Natural killer cell treated with Interleukin-12 subunit alpha and Interleukin-12 subunit beta and Interleukin-15 and Interleukin-18, amount 100 ng/mL, for 72 hours (primary cell): ENCODE measurements at regions not wholly inside any gene's neighbourhood (a gene's known extent, or its start where the extent isn't known, plus 50 kb on each side); places are given as distances from the start of the nearest gene placed in this dataset.
"Not testable (repeated sequence)": the region's sequence is repeated elsewhere in the genome, so short reads cannot be mapped to it uniquely, and the experiment has no call there.

ENCODE experiments used
- ATAC-seq, 2 donors: fragments of 150-1000 bp; cut with Tn5 transposase in 1 of 2; sonication (Bioruptor Pico), chemical (Tn5 transposase) in 1 of 2; 2 replicates each; pipeline ENCODE4 v1.10.0; 2021
- DNase-seq: peaks from one replicate; pipeline ENCODE4 v3.0.0; 2022; ENCODE audit warnings: low spot score
- H3K27ac Mint-ChIP-seq, 2 donors: 1 replicate in 1 of 2; 2 replicates in 1 of 2; pipeline ENCODE4 v1.8.0; 2022; ENCODE audit warnings: mixed read lengths in 2 of 2, mild to moderate bottlenecking in 1 of 2, moderate library complexity in 1 of 2
- H3K27me3 Mint-ChIP-seq, 2 donors: 1 replicate in 1 of 2; 2 replicates in 1 of 2; pipeline ENCODE4 v1.8.0; 2022; ENCODE audit warnings: mixed read lengths in 2 of 2
- H3K36me3 Mint-ChIP-seq: one replicate; pipeline ENCODE4 v1.8.0; 2022; ENCODE audit warnings: mixed read lengths
- H3K4me1 Mint-ChIP-seq, 2 donors: 1 replicate in 1 of 2; 2 replicates in 1 of 2; pipeline ENCODE4 v1.8.0; 2022; ENCODE audit warnings: low read depth in 2 of 2, mixed read lengths in 2 of 2, mild to moderate bottlenecking in 1 of 2
- H3K4me3 Mint-ChIP-seq: one replicate; pipeline ENCODE4 v1.8.0; 2022; ENCODE audit warnings: mixed read lengths
- H3K9me3 Mint-ChIP-seq: 2 replicates; pipeline ENCODE4 v1.8.0; 2022; ENCODE audit warnings: mixed read lengths

GRCh38 chr6:126640921-126641320 is 301.0 kb downstream of the CENPW start:
- no peaks in the 10 kb centered on the region for H3K36me3 Mint-ChIP-seq
- DNase-seq (no peak), ATAC-seq (no peak)
- H3K9me3 Mint-ChIP-seq: peaks cover 2% of the 10 kb centered on the region
- H3K27ac Mint-ChIP-seq: no peak overlapping the region
- no peaks in the 10 kb centered on the region for H3K27me3 Mint-ChIP-seq
- H3K4me3 Mint-ChIP-seq: no peak overlapping the region
- no peaks in the 10 kb centered on the region for H3K4me1 Mint-ChIP-seq

- ATAC-seq (no peak), DNase-seq (no peak)
- Mint-ChIP-seq H3K4me3 (no peak overlapping the region), H3K4me1 (no peaks in the 10 kb centered on the region), H3K9me3 (peaks cover 2% of the 10 kb centered on the region), H3K27me3 (no peaks in the 10 kb centered on the region), H3K27ac (no peak overlapping the region), H3K36me3 (no peaks in the 10 kb centered on the region)
These were observed 301.7 kb downstream of the CENPW start for GRCh38 chr6:126641641-126642040.

DNA sequence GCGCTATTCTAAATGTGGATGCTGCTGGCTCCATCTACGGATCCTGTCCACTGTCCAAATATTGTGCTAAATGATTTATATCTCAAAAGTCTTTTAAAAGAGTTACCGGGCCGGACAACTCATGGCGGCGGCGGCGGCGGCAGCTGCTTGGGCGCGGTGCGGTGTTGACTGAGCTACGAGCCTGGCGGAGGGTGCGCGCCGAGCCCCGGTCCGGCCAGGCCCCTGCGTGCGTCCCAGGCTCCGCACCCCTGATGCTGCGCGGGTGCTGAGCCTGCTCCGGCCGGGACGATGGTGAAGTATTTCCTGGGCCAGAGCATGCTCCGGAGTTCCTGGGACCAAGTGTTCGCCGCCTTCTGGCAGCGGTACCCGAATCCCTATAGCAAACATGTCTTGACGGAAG is 303.4 kb downstream of the CENPW start:
- Mint-ChIP-seq H3K27me3 (no peaks in the 10 kb centered on the region), H3K27ac (no peak overlapping the region), H3K36me3 (no peaks in the 10 kb centered on the region), H3K4me3 (no peak overlapping the region), H3K4me1 (no peaks in the 10 kb centered on the region), H3K9me3 (no peaks in the 10 kb centered on the region)
- no peak for DNase-seq
- ATAC-seq: no peak

DNA sequence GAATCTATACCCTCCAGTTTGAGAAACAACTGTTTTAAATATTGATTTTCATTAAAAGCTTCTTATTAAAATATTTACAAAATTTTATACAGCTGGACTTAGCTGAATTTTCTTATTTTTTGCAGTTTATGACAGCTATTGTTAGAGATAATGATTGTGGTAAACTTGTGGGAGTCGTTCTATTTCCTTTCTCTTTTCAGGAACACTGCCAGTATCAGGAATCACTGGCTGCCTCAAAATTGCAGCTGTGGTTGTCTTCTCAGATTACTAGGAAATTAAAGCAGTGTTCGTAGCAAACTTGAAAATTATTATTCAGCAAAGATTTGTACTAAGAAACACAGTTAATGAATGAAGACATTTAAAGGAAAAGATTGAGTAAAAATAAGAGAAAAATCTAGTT is 311.0 kb downstream of the CENPW start:
- H3K27me3 Mint-ChIP-seq: no peaks in the 10 kb centered on the region
- no peaks in the 10 kb centered on the region for H3K36me3 Mint-ChIP-seq
- no peak for ATAC-seq
- no peak for DNase-seq
- no peaks in the 10 kb centered on the region for H3K4me1 Mint-ChIP-seq
- peaks cover 9% of the 10 kb centered on the region for H3K9me3 Mint-ChIP-seq
- no peak overlapping the region for H3K27ac Mint-ChIP-seq
- no peak overlapping the region for H3K4me3 Mint-ChIP-seq

DNA sequence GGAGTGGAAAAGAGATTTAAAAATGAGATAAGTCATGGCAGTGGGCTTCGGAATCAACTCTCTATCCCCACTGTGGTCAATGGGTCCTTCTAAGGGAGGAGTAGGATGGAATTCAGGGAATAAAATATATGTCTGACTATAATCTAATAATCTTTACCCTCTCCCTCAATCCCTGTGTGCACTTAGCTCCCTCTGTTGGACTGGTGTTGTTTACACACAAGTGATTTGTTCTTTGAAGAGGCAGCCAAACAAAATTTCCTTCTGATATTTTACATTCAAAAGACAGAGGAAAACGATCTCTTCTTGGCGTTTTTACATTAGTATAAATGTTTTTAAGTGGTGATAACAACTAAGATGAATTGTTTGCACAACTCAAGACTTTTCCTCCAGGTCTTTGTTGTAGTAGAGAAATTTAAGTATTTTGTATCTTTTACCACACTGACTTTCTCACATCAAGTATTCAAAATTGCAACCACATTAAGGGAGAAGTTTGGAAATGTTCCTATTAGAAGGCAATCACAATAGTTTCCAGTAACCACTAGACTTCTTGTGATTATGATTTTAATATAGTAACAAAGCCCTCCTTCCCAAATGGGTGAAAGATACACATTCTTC is 317.8 kb downstream of the CENPW start:
- Mint-ChIP-seq H3K36me3 (no peaks in the 10 kb centered on the region), H3K27ac (no peak overlapping the region), H3K27me3 (no peaks in the 10 kb centered on the region), H3K4me1 (no peaks in the 10 kb centered on the region), H3K4me3 (no peak overlapping the region), H3K9me3 (peaks cover 11% of the 10 kb centered on the region)
- ATAC-seq (no peak), DNase-seq (no peak)

- H3K4me1 Mint-ChIP-seq: no peaks in the 10 kb centered on the region
- ATAC-seq (no peak), DNase-seq (no peak)
- peaks cover 3% of the 10 kb centered on the region for H3K9me3 Mint-ChIP-seq
- no peak overlapping the region for H3K27ac Mint-ChIP-seq
- H3K4me3 Mint-ChIP-seq: no peak overlapping the region
- H3K27me3 Mint-ChIP-seq: no peaks in the 10 kb centered on the region
- no peaks in the 10 kb centered on the region for H3K36me3 Mint-ChIP-seq
These were observed 320.5 kb downstream of the CENPW start for GRCh38 chr6:126660376-126660775.

DNA sequence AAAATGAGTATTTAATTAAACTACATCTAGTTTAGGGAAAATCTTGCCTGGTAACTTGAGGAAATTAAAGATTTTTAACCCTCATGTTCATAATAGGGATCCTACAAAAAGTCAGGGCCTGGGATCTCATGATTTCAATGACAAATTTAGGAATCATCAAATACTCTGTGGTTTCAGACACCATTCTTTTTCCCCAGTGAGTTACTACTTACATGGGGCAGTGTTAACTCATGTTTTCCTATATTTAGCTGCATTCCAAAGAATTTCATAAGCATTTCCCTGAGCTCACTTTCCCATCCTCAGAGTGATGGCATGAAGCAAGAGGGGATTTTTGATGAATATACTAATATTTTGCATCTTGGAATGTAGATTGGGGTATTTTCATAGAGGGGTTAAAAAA is 321.7 kb downstream of the CENPW start:
- H3K27me3 Mint-ChIP-seq: no peaks in the 10 kb centered on the region
- no peaks in the 10 kb centered on the region for H3K4me1 Mint-ChIP-seq
- H3K27ac Mint-ChIP-seq: no peak overlapping the region
- no peak overlapping the region for H3K4me3 Mint-ChIP-seq
- no peak for DNase-seq
- no peak for ATAC-seq
- H3K9me3 Mint-ChIP-seq: peaks cover 3% of the 10 kb centered on the region
- H3K36me3 Mint-ChIP-seq: no peaks in the 10 kb centered on the region

DNA sequence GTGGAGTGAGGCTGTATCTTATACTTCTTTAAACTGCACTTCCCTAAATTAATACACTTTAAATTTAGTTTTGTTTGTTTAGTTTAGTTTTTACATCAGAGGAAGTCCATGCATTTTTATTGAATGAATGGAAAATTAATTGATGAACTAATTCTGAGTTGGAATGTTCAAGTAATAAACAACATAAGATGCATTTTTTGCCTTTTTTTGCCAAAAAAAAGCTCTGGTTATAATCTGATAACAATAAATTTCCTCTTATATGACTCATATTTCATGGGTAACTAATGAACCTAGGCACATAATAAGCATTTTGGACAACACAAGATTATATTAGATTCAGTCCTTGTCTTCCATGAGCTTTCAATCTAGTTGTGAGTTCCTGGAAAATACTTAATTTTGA is 323.1 kb downstream of the CENPW start:
- Mint-ChIP-seq H3K27ac (no peak overlapping the region), H3K4me1 (no peaks in the 10 kb centered on the region), H3K27me3 (no peaks in the 10 kb centered on the region)

DNA sequence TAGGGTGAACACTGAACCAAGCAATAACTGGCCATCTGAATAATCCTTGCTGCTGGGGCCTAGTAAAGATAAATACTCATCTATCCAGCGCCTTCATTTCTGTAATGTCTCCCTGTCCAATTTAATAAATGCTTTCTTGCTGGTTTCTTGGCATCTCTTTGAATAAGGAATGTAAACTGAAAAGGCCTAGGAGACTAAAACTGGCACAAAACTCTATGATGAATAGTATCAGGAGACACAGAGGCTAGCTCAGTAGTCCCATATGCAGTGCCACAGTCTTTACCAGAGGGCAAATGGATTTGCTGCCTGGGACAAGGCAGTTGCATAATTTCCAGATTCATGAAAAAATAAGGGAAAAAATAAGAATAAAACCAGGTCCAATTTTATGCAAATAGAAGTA is 324.4 kb downstream of the CENPW start:
- ATAC-seq (no peak), DNase-seq (no peak)
- Mint-ChIP-seq H3K4me3 (no peak overlapping the region), H3K36me3 (no peaks in the 10 kb centered on the region), H3K27ac (no peak overlapping the region), H3K27me3 (no peaks in the 10 kb centered on the region), H3K9me3 (no peaks in the 10 kb centered on the region), H3K4me1 (no peaks in the 10 kb centered on the region)

More for the DNA sequence above, 323.1 kb downstream of the CENPW start:
- Mint-ChIP-seq H3K4me3 (no peak overlapping the region), H3K36me3 (no peaks in the 10 kb centered on the region), H3K9me3 (peaks cover 3% of the 10 kb centered on the region)
- ATAC-seq (no peak), DNase-seq (no peak)

DNA sequence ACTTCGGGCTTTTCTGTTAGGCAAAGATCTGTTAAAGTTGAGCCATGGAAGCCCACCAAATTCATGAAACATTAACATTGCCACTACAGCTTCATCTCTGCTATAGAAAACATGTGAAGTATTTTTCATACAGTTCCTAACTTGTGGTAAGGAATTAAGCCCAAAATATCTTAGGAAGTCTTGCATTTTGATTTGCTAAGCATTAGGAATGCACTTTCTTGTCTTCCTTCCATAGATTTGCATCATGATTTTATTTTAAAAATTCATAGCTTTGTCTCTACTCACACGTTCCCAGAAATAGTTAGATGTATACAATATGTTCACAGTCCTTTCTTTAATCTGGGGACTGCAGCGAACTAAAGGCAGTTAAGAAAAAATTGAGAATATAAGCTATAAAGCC is 325.6 kb downstream of the CENPW start:
- Mint-ChIP-seq H3K27ac (no peak overlapping the region), H3K4me3 (no peak overlapping the region), H3K9me3 (no peaks in the 10 kb centered on the region), H3K27me3 (no peaks in the 10 kb centered on the region), H3K36me3 (no peaks in the 10 kb centered on the region), H3K4me1 (no peaks in the 10 kb centered on the region)
- ATAC-seq: no peak
- DNase-seq: no peak

DNA sequence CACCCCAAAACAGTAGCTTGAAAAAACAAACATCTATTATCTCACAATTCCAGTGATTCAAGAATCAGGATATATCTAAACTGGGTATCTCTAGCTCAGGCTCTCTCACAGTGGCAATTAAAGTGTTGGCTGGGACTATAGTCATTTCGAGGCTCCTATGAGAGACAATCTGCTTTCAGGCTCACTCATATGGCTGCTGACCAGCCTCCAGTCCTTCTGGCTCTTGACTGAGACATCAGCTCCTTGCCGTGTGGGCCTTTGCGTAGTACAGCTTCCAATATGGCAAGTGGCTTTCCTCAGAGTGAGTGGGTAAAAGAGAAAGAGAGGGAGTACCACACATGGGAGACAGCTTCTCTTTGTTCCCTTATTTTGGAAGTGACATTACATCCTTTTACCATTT is 327.2 kb downstream of the CENPW start:
- DNase-seq (no peak), ATAC-seq (no peak)
- Mint-ChIP-seq H3K27ac (no peak overlapping the region), H3K27me3 (no peaks in the 10 kb centered on the region), H3K9me3 (no peaks in the 10 kb centered on the region), H3K4me3 (no peak overlapping the region), H3K36me3 (no peaks in the 10 kb centered on the region), H3K4me1 (no peaks in the 10 kb centered on the region)

DNA sequence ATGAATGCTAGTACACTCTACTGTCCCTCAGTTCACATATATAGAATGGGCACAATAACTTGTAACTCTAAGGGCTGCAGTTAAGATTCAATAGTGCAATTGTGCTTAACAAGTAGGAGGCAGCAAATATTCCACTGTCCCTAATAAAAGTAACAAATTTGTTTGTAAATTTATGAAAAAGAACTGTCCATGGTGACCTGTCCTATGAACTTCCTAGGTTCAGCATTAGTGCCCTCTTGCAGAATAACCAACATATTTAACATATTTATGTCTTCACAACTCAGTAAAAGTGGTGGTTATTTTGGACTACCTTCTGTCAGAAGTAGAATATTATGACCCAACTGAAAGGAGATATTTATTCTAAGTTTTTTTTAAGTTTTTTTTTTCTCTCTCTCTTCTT is 327.8 kb downstream of the CENPW start:
- no peaks in the 10 kb centered on the region for H3K9me3 Mint-ChIP-seq

GRCh38 chr6:126672649-126673048 is 332.7 kb downstream of the CENPW start:
- H3K9me3 Mint-ChIP-seq: peaks cover 4% of the 10 kb centered on the region

More for the DNA sequence above, 327.8 kb downstream of the CENPW start:
- H3K4me1 Mint-ChIP-seq: no peaks in the 10 kb centered on the region
- ATAC-seq (no peak), DNase-seq (no peak)
- H3K4me3 Mint-ChIP-seq: no peak overlapping the region
- no peak overlapping the region for H3K27ac Mint-ChIP-seq
- H3K36me3 Mint-ChIP-seq: no peaks in the 10 kb centered on the region
- H3K27me3 Mint-ChIP-seq: no peaks in the 10 kb centered on the region

GRCh38 chr6:126673749-126674148 is 333.8 kb downstream of the CENPW start:
- peaks cover 11% of the 10 kb centered on the region for H3K36me3 Mint-ChIP-seq
- H3K27me3 Mint-ChIP-seq, ATAC-seq, H3K4me3 Mint-ChIP-seq, H3K4me1 Mint-ChIP-seq, DNase-seq, H3K9me3 Mint-ChIP-seq, H3K27ac Mint-ChIP-seq: not testable (repeated sequence)

More at GRCh38 chr6:126672649-126673048, 332.7 kb downstream of the CENPW start:
- ATAC-seq (no peak), DNase-seq (no peak)
- Mint-ChIP-seq H3K36me3 (peaks cover 11% of the 10 kb centered on the region), H3K27me3 (no peaks in the 10 kb centered on the region), H3K4me1 (no peaks in the 10 kb centered on the region), H3K27ac (no peak overlapping the region), H3K4me3 (no peak overlapping the region)

- Mint-ChIP-seq H3K4me1 (no peaks in the 10 kb centered on the region), H3K36me3 (no peaks in the 10 kb centered on the region), H3K4me3 (no peak overlapping the region), H3K27ac (no peak overlapping the region), H3K27me3 (no peaks in the 10 kb centered on the region), H3K9me3 (peaks cover 9% of the 10 kb centered on the region)
- ATAC-seq (no peak), DNase-seq (no peak)
These were observed 342.5 kb downstream of the CENPW start for GRCh38 chr6:126682440-126682839.
